Prostate gland (tissue), 2 donors: ENCODE measurements at regions not wholly inside any gene's neighbourhood (a gene's known extent, or its start where the extent isn't known, plus 50 kb on each side); places are given as distances from the start of the nearest gene placed in this dataset.

ENCODE experiments used
- CTCF ChIP-seq, 4 experiments: fragments of 200-600 bp in 2 of 4; fragments of 450-650 bp in 2 of 4; sonication (generic) in 2 of 4; IDR thresholded peaks; 1 replicate in 3 of 4; 2 replicates in 1 of 4; pipeline ENCODE4 v1.5.1; 2016 to 2019; ENCODE audit warnings: antibody characterized with exemption in 4 of 4, mild to moderate bottlenecking in 2 of 4, moderate library complexity in 2 of 4
- POLR2A ChIP-seq: fragments of 450-650 bp; IDR thresholded peaks from one replicate; pipeline ENCODE4 v1.6.1; 2016; ENCODE audit warnings: antibody characterized with exemption, mild to moderate bottlenecking

GRCh38 chrX:43148305-43148704 is 370.3 kb upstream of the PPP1R2C start:
- TF ChIP-seq CTCF (IDR thresholded peaks at IDR 0.05): no peak
- TF ChIP-seq POLR2A: no peak
